T1000 (cell line): ENCODE measurements at regions not wholly inside any gene's neighbourhood (a gene's known extent, or its start where the extent isn't known, plus 50 kb on each side); places are given as distances from the start of the nearest gene placed in this dataset.
"Not testable (repeated sequence)": the region's sequence is repeated elsewhere in the genome, so short reads cannot be mapped to it uniquely, and the experiment has no call there.

Experiments used
- DNase-seq: peaks from one replicate; lab custom pipeline; 2025; ENCODE audit warnings: mixed read lengths; lab: John Stamatoyannopoulos, UW

DNA sequence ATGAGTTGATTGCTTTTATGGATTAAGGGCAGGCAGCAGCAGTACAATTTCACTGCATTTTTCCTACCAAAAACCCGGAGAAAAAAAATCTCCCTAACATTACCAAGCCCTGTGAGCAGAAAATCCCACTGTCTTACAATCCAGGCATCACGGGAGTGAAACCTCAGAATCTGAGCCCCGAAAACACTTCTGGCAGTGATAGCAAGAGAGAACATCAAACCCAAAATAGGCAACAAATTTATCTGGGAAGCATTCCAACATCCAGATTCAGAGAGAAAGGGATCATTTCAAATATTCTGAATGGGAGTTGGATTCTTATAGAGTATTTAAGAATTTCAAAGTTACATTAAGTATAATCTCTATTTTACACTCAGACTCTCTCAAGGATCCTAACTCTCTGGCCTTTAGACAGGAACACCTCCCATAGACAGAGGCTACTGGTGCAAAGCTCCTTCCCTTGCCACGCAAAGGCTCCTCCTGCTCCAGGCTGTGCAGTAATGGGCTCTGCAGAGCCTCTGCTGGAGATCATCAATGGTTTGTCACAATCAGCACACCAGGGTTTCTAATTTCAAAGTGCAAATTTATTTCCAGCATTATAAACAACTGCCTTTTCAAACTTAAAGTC is 256.9 kb downstream of the PARM1 start:
- DNase-seq, result no peak

DNA sequence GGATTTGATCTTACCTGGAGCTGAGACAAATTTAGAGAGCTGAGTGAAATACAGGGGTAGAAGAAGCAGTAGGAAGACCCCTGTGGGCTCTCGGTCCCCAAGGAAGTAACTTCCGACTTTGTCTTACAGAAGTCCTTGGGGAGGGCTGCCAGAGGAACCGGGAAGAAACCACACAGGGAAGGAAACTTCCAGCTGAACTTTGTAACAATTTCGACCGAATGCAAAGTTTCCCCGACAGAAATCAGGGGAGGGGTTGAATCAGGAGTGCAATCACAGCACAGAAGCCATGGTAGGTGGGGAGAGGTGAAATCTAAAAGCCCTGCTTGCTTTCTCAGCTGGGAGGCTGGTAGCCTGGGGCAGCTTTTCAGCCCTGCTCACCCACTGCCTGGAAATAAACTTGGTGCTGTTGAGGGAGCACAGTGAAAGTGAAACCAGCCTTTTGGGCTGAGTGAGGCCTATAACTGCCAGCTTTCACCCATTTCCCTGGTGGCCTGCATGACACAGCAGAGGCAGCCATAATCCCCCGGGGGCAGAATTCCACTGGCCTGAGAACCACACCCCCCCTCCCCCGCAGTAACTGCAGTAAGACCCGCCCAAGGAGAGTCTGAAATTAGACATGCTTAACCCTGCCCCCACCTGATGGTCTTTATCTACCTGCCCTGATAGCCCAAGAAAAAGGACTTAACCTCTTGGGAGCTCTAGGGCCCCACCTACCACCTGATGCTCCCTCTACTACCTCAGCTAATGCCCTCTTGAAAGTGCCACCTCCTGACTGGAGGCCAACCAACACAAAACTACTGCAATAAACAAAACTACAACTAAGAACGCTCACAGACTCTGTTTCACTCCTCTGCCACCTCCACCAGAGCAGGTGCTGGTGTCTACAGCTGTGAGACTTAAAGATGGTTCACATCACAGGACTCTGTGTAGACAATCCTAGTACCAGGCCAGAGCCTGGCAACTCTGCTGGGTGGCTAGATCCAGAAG is 248.2 kb downstream of the PARM1 start:
- peak; percentile 52 for DNase-seq

DNA sequence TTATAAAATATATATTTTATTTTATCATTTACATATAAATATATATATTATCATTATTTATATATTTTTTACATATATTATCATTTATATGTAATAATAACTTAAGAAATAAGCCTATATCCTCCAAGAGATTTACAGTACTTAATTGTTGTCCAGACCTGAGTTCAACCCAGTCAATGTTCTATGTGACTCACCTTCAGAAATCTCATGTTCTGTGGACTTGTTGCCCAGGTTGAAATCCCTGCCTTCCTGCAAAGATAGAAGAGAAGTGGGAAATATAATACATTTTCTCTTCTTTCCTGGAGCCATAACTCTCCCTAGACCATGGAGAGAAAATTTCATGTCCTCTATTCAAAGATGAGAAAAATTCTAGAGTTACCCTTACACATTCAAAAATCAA is 247.3 kb downstream of the PARM1 start:
- no peak for DNase-seq

DNA sequence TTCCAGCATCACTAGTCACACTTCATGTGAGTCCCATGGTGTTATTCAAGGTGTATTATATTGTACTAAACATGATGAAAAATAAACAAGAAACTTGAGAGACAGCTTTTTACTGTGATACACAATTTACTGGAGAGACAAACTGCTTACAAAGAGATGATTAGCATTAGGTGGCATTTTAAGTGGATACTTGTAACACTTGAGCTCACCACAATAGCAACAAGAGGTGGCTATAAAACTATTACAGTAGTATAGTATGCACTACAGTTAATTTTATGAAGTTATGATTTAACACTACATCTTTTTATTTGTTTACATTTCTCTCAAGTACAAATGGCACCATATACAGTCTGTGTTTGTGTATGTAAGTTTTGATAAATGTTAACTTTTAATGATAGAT is 246.6 kb downstream of the PARM1 start:
- no peak for DNase-seq

DNA sequence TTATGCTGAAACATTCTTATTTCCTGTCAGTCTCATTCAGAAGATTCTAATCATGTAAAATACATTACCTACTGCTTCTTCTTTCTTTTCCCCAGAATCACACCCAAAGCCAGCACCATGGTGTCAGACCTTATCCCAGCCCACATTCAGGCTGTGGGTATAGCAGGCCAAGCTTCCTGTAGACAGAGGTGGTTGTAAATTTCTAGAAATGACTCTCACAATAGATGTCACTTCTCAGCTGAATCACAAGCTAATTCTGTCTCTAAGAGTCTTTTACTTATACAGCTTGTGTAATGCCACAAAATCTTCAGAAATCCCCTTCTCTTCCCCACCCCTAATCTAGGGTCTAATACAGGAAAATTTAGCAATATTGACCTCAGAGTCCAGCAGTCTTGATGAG is 239.6 kb downstream of the PARM1 start:
- no peak for DNase-seq

DNA sequence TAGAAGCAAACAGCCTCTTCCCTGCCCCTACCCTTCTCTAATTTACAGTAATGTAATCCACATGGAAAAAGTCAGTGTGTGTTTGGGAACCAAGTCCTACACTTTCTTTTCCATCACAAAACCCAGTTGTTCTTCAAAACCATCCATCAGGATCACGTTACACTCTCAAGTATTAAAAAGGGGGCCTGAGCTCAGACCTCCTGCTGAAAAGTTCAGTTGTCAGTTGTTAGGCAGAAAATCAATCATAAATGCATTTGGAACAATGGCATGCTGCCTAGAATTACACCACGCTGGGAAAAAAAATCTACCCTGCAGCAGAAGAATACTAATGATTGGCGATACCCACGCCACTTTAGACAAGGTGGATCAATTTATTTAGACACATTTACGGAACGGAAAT is 236.5 kb downstream of the PARM1 start:
- DNase-seq, result no peak

DNA sequence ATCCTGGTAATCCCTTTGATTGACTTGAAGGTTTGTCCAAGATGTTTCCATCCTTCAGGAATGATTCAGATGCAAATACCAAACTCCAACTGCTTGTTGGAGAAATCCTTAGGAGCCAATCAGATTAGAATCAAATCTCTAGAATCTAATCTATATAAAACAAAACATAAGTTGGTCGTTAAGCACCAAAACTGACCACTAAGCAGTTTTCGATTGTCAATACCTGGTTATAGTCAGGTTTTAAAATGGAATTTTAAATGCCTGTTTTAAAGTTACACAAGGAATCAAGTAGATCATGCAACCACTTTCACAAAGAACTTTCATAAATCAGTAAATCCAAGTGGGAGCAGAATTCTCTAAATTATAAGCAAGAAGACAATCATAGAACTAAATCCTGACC is 236.1 kb downstream of the PARM1 start:
- no peak for DNase-seq

DNA sequence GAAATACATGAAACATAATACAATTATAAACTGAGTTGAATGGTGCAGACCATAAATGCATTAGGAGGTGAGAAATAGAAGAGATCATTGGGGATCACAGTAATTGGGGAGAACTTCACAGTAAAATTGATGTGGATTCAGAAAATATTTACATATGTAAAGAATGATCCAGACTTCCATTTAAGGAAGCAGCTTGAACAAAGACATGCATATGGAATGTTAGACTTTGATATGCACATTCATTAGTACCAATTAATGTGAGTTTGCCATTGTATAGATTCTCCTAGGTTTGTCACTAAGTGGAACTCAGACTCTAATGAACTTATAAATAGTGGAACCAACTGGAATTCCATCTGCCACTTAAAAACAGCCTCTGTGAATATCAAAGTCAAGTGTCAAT is 235.6 kb downstream of the PARM1 start:
- DNase-seq, result no peak

DNA sequence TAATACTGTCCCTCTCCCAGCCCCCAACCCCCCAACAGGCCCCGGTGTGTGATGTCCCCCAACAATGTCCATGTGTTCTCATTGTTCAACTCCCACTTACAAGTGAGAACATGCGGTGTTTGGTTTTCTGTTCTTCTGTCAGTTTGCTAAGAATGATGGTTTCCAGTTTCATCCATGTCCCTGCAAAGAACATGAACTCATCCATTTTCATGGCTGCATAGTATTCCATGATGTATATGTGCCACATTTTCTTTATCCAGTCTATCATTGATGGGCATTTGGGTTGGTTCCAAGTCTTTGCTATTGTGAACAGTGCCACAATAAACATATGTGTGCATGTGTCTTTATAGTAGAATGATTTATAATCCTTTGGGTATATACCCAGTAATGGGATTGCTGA is 232.2 kb downstream of the PARM1 start:
- not testable (repeated sequence) for DNase-seq

DNA sequence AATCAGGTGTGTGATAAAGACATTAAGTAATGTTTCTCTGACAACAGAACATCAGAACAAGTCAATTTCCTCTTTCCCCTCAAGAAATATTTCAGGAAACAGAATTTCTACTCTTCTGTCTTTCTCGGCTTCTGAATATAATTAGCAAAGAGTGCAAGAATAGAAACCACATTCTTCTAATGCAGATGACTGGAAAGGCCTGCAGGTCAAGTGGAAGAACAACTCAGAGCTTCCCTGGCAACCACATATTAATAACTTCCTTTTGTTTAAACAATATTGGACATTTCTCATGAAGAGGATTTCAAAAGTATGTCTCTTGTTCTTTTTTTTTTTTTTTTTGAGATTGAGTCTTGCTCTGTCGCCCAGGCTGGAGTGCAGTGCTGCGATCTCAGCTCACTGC is 225.5 kb downstream of the PARM1 start:
- DNase-seq, result no peak

DNA sequence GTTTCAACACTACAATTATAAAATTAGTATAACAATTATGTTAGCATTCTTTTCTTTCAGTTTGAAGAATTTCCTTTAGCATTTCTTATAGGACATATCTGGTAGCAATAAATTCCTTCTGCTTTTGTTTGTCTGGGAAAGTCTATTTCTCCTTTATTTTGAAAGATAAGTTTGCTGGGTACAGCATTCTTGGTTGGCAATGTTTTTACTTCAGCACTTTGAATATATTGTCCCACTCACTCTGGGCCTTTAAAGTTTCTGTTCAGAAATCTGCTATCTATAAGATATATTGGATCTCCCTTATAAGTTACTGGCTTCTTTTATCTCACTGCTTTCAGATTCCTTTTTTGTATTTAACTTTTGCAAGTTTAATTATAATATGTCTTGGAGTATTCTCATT is 222.1 kb downstream of the PARM1 start:
- DNase-seq, result no peak

DNA sequence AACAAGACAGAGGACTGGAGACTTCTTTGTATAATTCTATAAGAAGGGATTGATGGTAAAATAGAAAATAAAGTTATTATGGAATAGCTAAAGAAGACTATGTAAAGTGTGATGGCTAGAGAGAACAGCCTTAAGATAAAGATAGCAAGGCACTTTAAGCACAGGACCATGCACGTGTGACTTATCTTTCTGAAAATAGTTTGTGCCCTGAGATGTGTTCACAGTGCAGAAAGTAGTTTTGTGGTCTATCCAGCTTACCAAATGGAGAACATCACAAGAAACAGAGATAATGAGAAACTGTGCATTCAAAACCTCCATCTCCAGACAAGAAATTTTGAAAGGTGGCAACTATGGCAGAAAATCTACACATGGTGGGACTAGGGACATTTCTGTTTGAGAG is 213.3 kb downstream of the PARM1 start:
- DNase-seq, result no peak

DNA sequence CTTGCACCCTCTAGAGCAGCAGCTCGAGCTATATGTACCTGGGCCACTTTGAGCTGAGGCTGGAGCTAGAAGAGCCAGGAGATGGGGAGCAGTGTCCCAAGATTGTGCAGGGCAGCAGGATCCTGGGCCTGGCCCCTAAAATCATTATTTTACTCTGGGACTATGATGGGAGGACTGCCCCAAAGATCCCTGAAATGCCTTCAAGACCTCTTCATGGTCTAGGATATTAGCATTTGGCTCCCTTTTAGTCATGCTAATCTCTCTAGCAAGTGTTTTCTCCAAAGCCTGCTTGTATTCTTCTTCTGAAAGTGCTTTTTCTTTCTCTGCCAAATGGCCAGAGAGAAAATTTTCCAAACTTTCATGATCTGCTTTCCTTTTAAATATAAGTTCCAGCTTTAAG is 211.6 kb downstream of the PARM1 start:
- DNase-seq, result no peak

DNA sequence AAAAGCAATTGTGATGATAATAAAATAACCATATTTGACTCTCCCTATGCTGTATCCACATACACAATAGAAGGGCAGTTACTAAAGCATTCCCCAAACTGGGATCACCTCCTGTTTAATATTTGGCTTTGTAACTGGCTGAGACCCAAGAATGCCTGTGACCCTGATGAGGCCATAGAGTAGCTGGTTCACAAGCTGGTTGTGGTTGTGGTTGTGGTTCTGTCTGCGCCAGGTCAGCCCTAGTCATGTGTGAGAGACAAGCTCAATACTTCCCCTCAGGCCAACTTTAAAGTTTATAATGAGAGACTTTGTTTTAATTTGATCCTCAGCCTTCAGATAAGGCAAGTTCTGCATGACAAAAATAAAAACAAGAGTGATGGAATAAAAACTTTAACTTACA is 209.9 kb downstream of the PARM1 start:
- DNase-seq, result no peak

DNA sequence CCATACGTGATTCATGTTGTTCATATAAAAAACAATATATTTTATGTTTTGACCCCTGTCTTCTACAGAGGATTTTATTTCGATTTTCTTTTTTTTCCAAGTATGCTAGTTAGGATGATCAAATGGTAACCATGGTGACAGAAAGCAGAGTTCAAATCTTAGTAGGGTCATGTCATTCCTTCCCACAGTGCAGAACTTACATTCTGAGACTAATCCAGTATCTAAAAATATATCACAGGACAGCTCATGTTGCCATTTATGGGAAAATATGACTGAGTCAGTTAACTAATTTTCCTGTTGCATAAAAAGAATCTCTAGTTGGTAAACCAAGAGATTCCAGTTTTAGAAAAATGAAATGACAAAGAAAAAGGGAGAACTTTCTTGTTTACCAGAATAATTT is 209.5 kb downstream of the PARM1 start:
- no peak for DNase-seq

DNA sequence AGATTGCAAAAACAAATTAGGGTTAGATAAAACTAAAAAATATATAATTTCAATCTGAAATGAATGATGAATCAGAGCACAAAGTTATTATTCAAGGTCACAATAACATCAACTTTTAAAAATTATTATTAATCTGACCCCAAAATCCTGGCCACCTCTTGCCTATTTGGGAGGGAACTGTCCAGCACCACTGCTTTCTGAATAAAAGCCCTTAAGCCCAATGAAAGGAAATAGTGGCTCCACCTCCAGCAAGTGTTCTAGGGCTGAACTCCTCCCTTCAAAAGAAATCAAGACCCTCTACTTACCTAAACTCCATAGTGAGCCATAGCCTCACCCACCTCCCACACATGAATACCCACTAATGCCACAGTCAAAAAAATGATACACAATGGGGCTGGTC is 208.2 kb downstream of the PARM1 start:
- no peak for DNase-seq

DNA sequence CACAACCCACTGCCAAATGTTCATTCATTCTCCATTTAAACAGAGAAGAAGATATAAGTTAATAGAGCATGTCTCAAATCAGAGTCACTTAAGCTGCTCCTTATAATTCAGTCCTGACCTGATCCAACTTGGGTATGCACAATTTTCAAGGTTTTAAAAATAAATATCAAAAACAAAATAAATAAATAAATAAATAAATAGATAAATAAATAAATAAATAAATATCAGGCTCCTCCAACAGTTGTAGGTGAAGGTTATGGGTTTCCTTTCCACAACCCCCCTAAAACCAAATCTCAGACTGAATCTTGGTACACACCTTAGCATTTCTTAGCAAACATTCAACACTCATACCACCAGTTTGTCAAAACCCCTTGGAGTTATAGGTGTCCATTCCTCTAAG is 204.4 kb downstream of the PARM1 start:
- DNase-seq, result no peak

DNA sequence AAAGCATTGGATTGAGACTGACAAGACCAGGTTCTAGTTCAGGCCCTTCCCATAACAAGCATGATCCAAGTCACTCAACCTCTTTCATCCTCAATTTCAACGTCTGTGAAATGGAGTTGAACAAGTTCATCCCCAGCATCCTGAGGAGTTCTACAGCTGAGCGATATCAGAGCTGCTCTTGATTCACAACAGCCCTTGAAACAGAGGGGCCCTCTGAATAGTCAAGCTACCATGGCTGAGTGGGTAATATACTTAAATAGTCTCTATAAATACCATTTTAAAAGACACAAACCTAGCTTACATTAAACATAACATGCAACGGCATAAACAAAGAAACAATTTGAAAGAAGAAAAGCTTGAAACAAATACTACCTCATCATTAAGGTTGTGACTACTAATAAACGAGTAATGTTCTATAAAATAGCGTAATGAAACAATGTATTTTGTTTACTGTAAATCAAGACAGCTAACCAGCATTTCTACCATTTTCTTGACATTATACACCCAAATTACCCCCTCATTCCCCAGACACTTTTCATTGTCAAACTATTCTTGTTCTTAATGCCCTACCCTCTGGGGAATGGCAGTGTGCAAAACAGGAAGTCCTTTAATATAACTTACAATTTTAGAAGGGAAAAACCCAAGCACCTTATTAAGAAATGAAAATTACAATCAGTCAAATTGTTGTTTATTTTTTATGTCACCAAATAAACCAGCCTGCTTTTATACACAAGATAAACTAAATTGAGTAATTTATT is 202.3 kb downstream of the PARM1 start:
- no peak for DNase-seq

DNA sequence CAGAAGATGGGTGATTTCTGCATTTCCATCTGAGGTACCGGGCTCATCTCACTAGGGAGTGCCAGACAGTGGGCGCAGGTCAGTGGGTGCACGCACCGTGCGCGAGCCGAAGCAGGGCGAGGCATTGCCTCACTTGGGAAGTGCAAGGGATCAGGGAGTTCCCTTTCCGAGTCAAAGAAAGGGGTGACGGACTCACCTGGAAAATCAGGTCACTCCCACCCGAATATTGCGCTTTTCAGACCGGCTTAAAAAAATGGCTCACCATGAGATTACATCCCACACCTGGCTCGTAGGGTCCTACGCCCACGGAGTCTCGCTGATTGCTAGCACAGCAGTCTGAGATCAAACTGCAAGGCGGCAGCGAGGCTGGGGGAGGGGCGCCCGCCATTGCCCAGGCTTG is 194.0 kb downstream of the PARM1 start:
- not testable (repeated sequence) for DNase-seq

DNA sequence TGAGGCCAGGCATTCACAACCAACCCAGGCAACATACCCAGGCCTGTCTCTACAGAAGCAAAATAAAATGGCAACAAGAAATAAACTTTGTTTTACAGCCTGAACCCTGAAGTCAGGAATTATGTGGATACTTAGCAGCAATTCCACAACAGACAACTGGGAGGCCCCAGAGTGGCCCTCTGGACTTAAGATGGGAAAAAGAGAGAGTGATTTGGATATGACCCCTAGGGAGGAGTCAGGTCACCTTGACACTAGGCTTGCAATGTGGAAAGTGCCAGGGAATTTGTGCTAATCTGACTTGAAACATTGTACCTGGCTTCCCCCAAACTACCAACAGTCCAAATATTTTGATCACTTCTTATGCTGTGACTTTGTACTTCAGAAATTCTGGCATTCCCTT is 193.1 kb downstream of the PARM1 start:
- DNase-seq, result no peak

DNA sequence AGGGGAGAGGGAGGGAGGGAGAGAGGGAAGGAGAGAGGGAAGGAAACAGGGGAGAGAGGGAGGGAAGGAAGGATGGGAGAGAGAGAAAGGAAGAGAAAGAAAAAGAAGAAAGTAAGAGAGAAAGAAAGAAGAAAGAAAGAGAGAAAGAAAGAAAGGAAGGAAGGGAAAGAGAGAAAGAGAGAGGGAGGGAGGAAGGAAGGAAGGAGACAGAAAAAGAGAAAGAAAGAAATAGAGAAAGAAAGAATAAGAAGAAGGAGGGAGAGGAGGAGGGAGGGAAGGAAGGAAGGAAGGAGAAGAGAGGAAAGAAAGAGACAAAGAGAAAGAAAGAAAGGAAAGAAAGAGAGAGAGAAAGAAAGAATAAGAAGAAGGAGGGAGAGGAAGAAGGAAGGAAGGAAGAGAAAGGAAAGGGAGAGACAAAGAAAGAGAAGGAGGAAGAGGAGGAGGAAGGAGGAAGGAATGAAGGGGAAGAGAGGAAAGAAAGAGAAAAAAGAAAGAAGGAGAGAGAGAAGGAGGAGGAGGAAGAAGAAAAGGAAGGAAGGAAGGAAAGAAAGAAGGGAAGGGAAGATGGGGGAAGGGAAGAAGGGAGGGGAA is 189.6 kb downstream of the PARM1 start:
- no peak for DNase-seq

DNA sequence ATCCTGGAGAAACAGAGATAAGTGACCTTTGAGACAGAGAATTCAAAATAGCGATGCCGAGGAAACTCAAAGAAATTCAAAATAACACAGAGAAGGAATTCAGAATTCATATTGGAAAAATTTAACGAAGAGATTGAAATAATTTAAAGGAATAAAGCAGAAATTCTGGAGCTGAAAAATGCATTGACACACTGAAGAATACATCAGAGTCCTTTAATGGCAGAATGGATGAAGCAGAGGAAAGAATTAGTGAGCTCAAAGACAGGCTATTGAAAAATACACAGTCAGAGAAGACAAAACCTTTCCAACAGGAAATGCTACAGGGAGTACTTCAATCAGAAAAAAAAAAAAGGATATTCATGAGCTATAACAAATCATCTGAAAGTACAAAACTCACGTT is 185.8 kb downstream of the PARM1 start:
- DNase-seq, result no peak
